A673 (cell line): ENCODE measurements at regions not wholly inside any gene's neighbourhood (a gene's known extent, or its start where the extent isn't known, plus 50 kb on each side); places are given as distances from the start of the nearest gene placed in this dataset.
A peak's percentile ranks its signal among the peaks of the same experiment; 100 is the strongest.

Experiments used
- BruUV-seq: library from RNA; stranded (reverse); fragments of 400-500 nt; replicated peaks from 2 replicates; lab custom pipeline; 2021; lab: Mats Ljungman, UMichigan
- CTCF ChIA-PET: fragments of 300-600 bp; sonication (Branson Sonifier 250); formaldehyde crosslinking; loops from one replicate; lab custom pipeline; 2022; ENCODE audit warnings: antibody characterized with exemption; lab: Charles Lee
- POLR2A ChIA-PET: fragments of 300-600 bp; sonication (Branson Sonifier 250); formaldehyde crosslinking; loops from one replicate; lab custom pipeline; 2022; ENCODE audit warnings: antibody characterized with exemption; ENCODE audit not compliant: low non-redundant PET; lab: Charles Lee
- DNase-seq: peaks from one replicate; pipeline ENCODE4 v3.0.0-alpha.2; 2015; ENCODE audit warnings: low spot score
- H3K27ac ChIP-seq: fragments of 200-600 bp; sonication (generic); 2 replicates; pipeline ENCODE4 v1.5.1; 2016; ENCODE audit warnings: mixed run types, low read depth, mild to moderate bottlenecking, mixed read lengths, antibody characterized with exemption, low read length; ENCODE audit not compliant: poor library complexity, severe bottlenecking
- H3K27me3 ChIP-seq: fragments of 200-600 bp; sonication (generic); replicated peaks from 2 replicates; pipeline ENCODE4 v1.6.1; 2017; ENCODE audit warnings: mixed run types, low read depth, mild to moderate bottlenecking, mixed read lengths, antibody characterized with exemption, low read length; ENCODE audit not compliant: insufficient read depth, poor library complexity
- H3K36me3 ChIP-seq: fragments of 200-600 bp; sonication (generic); 2 replicates; pipeline ENCODE4 v1.6.1; 2016; ENCODE audit warnings: mixed run types, mild to moderate bottlenecking, mixed read lengths, antibody characterized with exemption, low read length; ENCODE audit not compliant: insufficient read depth, poor library complexity, severe bottlenecking
- H3K4me1 ChIP-seq: fragments of 200-600 bp; sonication (generic); 2 replicates; pipeline ENCODE4 v1.6.1; 2017; ENCODE audit warnings: mixed run types, mild to moderate bottlenecking, mixed read lengths, antibody characterized with exemption, low read length; ENCODE audit not compliant: insufficient read depth, poor library complexity, severe bottlenecking
- H3K4me3 ChIP-seq: fragments of 200-600 bp; sonication (generic); 2 replicates; pipeline ENCODE4 v1.5.1; 2016; ENCODE audit warnings: low read depth, mixed run types, mild to moderate bottlenecking, mixed read lengths, low read length; ENCODE audit not compliant: poor library complexity, severe bottlenecking
- H3K9me3 ChIP-seq: fragments of 200-600 bp; sonication (generic); 2 replicates; pipeline ENCODE4 v1.6.1; 2016; ENCODE audit warnings: mixed run types, low read depth, mild to moderate bottlenecking, mixed read lengths, antibody characterized with exemption, low read length; ENCODE audit not compliant: poor library complexity, severe bottlenecking
- CTCF ChIP-seq: fragments of 300-800, 200-600 bp; sonication (generic); conservative IDR thresholded peaks from 2 replicates; pipeline ENCODE4 v1.5.1; 2017; ENCODE audit warnings: low read depth, mild to moderate bottlenecking, antibody characterized with exemption, low read length, moderate library complexity, mixed read lengths
- EZH2 ChIP-seq: fragments of 200-600 bp; sonication (generic); IDR thresholded peaks from 2 replicates; pipeline ENCODE4 v1.6.1; 2017; ENCODE audit warnings: borderline replicate concordance, low read depth, mild to moderate bottlenecking, mixed read lengths, antibody characterized with exemption, low read length; ENCODE audit not compliant: poor library complexity, severe bottlenecking
- intact Hi-C: fragments of 100-400 bp; cut with micrococcal nuclease; formaldehyde crosslinking; loops from one replicate; pipeline ENCODE4 v1.10.0; 2022; ENCODE audit not compliant: unreplicated experiment

GRCh38 chr12:69096669-69097335, 142.6 kb upstream of the CPSF6 start:
- TF ChIP-seq EZH2 (no peak), CTCF (no peak)
- H3K4me1 ChIP-seq, result peaks cover 8% of the 10 kb centered on the region
- intact Hi-C loops, result no loop called here
- no peaks in the 10 kb centered on the region for H3K27me3 ChIP-seq
- ChIA-PET CTCF (interaction anchor here (0.6 to 1.2 kb wide), 4 partner anchors 11 to 260 kb away, joined by 3 read pairs; no protein-coding TSS in a partner anchor), POLR2A (no interaction called here)
- no TSS peak for BruUV-seq
- H3K27ac ChIP-seq, result no peak overlapping the region
- H3K4me3 ChIP-seq, result no peak overlapping the region
- no peaks in the 10 kb centered on the region for H3K36me3 ChIP-seq
- DNase-seq, result peak; percentile 82
- H3K9me3 ChIP-seq, result no peaks in the 10 kb centered on the region

- TF ChIP-seq EZH2 (no peak), CTCF (no peak)
- H3K27ac ChIP-seq, result no peak overlapping the region
- intact Hi-C loops, result no loop called here
- H3K27me3 ChIP-seq, result no peaks in the 10 kb centered on the region
- no peaks in the 10 kb centered on the region for H3K9me3 ChIP-seq
- ChIA-PET CTCF (no interaction called here), POLR2A (no interaction called here)
- H3K4me3 ChIP-seq, result no peak overlapping the region
- DNase-seq, result peak; percentile 28
- peaks cover 8% of the 10 kb centered on the region for H3K4me1 ChIP-seq
- no TSS peak for BruUV-seq
- no peaks in the 10 kb centered on the region for H3K36me3 ChIP-seq
Observed at GRCh38 chr12:69097619-69098368, 141.6 kb upstream of the CPSF6 start.

GRCh38 chr12:69099201-69099837, 140.1 kb upstream of the CPSF6 start:
- no peak overlapping the region for H3K27ac ChIP-seq
- no TSS peak for BruUV-seq
- ChIA-PET POLR2A (interaction anchor here (0.5 kb wide), 1 partner anchor 38 kb away, joined by 3 read pairs; no protein-coding TSS in a partner anchor), CTCF (no interaction called here)
- intact Hi-C loops, result no loop called here
- peak; percentile 4 for DNase-seq
- no peak for TF ChIP-seq EZH2
- TF ChIP-seq CTCF, result no peak
- H3K4me1 ChIP-seq, result peaks cover 8% of the 10 kb centered on the region
- H3K36me3 ChIP-seq, result no peaks in the 10 kb centered on the region
- no peaks in the 10 kb centered on the region for H3K9me3 ChIP-seq
- H3K27me3 ChIP-seq, result no peaks in the 10 kb centered on the region
- no peak overlapping the region for H3K4me3 ChIP-seq
